CD4-positive, alpha-beta T cell treated with Interleukin-4 for 1 hour (primary cell): ENCODE measurements at regions not wholly inside any gene's neighbourhood (a gene's known extent, or its start where the extent isn't known, plus 50 kb on each side); places are given as distances from the start of the nearest gene placed in this dataset.

ENCODE experiments used
- DNase-seq, 2 donors: peaks; one replicate each; pipeline ENCODE4 v3.0.0-alpha.2; 2020 to 2022

DNA sequence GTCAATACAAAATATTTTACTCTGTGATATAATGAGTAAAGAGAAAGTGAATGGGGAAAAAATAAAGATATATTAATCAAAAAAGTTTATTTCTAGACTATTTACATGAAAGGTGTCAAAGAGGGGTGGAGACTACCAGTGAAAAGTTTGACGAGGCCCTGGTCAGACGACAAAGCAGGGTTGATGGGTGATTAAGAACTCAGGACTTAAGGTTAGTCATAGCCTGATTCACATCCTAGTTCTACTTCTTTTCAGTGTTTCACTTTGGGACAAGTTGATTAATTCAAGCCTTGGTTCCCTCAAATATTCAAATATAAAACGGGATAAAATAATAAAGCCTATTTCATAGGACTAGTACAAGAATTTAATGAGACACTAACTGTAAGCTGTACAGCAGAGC lies 178.2 kb upstream of the HS3ST5 start:
- no peak for DNase-seq

DNA sequence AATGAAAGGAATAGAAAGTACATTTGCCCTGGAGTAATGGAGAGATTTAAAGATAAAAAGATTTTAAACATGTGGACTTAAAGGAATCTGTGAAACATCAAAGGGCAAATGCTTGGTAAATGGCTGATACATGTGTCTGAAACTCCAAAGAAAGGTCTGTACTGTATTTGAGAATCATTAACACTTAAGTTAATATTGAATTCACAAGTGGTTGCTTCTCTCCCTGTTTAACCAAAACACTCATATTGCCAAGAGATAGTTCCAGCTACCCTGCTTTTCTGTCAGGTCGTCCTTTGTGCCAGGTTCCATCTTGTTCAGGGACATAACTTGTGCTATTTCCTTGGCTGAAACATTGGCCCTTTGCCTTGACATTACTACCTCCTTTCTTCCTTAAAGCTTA lies 171.3 kb upstream of the HS3ST5 start:
- no peak for DNase-seq

DNA sequence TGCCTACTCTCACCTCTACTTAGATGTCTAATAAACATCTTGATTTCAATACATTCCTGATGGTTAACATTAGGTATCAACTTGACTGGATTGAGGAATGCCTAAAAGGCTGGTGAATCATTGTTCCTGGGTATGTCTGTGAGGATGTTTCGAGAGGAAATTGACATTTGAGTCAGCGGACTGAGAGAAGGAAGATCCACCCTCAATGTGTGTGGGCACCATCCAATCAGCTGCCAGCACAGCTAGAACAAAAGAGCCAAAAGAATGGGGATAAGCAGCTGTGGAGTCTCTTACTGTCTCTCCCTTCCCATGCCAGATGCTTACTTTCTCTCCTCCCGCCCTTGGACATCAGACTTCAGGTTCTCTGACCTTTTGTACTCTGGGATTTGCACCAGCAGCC lies 128.6 kb upstream of the HS3ST5 start:
- DNase-seq: no peak

DNA sequence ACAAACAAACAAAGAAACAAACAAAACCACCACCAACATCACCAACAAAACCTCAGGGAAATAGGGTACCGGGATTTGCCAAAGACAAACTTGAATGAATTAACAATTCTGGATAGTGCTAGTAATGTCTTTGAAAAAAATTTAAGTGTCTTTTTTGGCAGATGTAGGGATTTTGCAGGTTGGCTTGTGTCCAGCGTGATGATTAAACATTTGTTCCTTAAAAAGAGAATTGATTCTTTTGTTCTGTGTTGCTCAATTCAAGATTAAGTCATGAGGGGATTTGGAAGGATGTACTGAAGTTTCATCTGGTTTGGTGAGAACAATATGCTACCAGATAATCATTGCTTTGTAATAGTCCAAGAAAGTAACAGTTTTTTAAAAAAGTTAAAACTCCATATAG lies 125.1 kb upstream of the HS3ST5 start:
- DNase-seq: no peak

DNA sequence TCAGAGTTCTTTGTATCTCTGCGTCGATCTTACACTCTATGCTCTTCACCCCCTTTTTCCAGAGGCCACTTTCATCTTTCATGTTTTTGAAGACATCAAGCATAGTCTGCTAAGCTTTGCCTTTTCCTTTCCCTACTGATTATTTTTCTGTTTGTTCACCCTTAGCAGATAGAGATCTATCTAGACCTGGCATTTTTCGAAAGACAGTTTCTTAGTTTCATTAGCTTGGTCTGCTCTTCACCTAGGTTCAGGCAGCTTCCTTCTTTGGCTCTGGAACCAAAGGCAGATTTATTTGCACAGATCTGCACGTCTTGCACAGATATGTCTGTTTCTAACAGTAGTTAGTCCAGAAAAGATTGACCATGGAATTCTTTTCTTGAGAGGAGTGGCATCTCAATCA lies 122.7 kb upstream of the HS3ST5 start:
- DNase-seq: no peak

DNA sequence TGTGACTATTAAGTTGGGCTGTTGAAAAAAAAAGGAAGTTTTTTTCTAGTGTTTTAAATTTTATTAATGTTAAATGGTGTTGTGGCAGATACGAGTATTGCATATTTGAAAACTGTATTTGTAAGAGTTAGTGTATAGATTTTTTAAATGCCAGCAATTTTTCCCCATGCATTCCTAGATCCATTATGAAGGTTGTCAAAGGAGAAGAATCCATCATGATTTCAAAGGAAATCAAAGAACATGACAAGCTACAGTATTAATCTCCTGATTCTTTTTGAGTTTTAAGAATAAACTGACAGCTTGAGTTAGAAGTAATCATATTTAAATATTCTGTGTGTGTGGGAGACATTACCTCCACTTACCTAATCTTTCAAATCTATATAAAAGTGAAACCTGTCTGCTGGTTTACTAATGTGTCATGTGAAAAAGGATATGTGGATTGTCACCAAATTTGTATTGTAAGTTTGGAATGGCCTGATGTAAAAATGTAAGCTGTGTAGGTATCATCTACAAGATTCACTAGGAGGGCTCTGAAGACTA lies 111.0 kb upstream of the HS3ST5 start:
- DNase-seq: no peak

DNA sequence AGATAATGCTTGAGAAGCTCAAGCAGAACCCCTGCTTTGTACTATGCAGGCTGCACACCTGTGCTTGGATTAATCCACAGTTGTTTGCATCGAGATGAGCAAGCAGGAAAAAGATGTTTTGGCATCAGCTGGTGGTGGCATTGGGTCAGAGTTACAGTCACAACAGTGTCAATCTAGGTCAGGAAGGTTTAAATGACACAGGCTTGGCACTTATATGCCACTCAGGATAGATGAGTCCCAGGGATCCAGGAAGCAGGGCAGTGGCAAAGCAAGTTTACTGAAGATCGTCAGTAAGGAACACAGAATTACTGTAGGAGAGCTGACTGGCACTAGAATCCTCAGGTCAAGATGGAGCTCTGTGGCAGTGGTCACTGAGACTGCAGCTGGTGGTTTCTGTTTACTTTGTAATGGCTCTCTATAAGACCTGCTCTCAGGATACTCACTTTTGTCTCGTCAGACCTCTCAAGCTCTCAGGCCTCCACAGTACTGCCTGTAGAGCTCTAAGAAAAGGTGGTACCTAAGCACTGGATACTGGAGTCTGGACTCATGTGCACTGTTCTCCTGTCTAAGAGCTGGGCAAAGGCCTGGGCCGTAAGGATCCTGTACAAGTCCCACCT lies 110.1 kb upstream of the HS3ST5 start:
- no peak for DNase-seq

DNA sequence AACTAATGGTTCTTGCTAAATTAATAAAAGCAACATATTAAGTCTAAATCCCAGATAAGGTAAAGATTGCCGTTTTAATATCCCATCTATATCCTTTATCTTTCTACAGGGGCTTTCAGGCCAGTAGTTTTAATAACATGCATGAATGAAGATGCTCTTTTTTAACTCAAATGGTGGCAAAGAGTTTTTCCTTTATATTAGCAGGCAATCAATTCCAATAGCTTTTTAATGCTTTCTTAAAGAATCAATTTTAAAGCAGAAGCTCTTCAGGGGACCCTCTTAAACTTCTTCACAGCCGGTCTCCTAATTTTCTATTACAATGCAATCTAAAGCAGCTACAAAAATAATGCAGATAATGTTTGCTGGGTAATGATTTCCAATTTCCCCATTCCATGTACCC lies 107.8 kb upstream of the HS3ST5 start:
- DNase-seq: no peak

DNA sequence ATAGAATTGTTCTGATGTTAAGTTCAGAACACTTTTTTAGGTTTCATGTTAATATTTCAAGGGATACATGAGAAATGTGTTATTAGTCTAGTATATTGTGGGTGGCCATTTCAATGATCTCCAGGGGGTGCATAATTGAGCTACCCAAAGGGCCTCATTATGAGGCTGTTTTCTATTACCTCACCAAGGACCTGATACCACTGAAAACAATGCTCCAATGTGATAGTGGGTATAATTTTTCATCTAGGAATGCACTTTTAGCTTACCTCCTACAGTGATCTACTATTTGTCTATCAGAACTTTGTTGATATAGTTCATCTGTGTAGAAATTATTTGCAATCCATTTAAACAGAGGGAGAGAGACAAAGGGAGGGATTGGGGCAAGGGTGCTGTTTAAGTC lies 106.8 kb upstream of the HS3ST5 start:
- DNase-seq: no peak

DNA sequence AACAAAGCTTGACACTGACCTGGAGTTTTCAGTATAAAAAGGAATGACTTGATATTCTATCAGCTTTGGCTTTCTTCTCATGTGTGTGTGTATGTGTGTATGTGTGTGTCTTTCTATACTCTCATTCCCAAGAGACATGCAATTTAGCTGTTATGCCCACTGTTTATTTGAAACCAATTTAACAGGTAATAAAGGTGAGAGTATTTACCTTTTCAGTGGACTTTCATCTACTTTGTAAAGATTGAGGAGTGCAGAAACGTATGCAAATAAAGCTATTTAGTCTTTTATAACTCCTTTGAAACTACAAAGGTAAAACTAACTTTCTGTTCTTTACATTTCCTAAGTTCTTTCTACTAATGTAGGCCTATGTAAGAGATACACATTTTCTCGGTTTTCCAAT lies 103.5 kb upstream of the HS3ST5 start:
- DNase-seq: no peak

DNA sequence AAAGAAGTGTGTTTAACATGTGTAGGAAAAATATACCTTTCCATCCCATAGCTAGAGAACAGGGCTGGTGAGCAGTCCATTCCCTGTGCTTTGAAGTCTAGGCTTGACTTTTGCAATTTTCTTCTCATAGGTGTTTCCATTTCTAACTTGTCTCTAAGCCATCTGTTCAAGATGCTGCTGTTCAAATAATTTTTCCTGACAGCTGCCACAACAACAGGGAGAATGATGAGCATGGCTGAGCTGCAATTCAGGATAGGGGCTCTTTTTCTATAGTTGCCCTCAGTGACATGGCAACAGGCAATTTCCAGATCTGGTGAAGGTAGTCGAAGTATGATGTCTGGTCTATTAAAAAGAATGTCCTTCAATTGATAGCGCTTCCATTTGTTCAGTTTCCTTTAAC lies 103.0 kb upstream of the HS3ST5 start:
- DNase-seq: no peak

DNA sequence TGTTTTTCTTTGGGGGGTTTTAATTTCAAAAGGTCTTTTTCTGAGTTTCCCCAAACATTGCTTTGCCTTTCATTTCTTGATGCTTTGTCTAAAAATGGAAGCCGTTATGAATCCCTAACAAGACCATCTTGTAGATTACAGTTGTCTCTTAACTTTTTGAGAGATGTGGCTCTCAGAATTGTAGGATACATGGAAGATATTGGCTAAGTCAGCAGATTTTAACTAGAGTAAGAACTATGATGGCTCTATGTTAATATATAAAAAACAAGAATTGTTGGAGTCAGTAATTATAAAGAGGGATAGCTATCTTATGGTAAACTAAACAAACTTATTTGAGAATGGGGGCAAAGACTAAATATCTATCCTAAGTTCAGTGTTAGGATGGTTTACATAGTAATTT lies 96.6 kb upstream of the HS3ST5 start:
- no peak for DNase-seq

DNA sequence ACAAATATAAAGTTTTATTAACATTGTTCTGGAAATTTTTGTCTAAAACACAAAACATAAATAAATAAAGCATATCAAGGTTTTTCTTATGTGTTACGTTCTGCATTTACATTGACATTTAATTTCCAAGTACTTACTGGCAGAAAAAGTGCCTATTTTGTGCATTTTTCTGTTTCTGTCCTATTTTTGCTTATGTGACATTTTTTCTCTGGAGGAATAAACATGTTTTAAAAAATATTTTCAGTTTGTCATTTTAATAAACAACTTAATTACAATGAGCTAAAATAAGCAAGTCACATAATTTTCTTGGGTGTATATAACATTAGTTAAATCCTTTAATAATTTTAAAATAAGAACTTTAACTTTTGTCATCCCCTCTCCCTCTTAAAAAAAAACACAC lies 94.4 kb upstream of the HS3ST5 start:
- DNase-seq: no peak

DNA sequence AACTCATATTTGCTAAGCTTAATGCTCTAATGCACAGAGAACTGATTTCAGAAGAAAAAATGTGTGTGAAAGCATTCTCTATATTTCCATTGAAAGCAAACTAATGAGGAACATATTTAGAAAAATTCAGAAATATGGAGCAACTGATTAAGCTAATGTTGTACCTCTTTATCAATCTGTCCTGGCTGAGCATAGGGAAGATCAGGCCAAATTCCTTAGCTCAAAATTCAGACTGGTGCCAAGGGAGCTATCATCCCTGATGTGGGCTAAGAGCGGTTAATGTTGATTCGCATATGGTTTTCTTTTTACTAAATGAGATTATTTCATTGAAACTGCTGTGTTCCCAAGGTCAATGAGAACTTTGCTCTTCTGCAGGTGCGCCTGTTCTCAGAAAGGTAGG lies 93.9 kb upstream of the HS3ST5 start:
- no peak for DNase-seq

DNA sequence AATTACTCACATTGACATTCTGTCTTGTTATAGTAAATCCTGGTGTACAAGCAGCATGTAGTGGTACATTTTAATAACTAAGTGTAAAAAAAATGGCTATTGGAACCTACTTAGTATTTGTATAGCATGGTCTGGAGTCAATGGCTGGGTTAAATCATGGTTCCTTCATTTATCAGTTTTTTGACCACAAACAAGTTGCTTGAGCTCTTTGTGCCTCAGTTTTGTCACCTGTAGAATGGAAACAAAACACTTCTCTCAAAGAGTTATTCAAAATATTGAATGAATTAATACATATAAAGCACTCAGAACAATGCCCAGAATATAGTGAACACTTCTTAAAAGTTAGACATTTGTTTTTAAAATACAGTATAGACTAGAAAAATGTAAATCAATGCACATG lies 93.2 kb upstream of the HS3ST5 start:
- no peak for DNase-seq

DNA sequence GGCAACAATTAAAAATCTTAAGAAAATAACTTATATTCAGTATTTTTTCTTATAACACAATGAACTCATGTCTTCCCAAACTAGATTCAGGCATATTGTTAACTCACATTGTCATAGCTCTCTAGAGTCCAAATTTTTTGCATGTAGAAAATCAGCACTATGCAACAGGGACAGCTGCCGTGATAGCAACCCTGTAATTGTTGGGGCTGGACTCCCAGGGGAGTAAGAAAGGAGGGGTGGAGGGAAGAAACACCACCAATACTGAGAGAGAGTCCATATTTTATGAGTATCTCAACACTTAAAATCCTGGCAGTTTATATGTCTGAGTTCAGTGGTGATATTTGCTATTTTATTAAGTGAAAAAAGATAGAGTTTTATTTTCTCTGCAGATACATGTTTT lies 89.6 kb upstream of the HS3ST5 start:
- DNase-seq: no peak

DNA sequence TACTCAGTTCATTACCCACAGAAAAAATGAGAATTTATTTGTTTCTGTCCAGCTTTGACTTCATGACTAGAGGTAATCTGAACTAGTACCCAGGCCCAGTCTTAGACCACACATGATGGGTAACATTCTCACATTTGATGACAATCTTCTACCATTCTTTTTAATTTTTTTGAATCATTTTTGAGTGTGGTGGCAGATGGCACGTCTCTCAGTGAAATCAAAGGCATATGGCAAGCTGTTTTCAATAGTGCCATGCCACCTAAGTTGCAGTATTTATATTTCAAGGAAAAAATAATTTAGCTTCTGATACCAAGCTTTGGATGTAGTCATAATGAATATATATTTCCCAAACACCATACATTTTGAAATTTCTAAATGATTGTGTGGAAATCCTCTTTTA lies 88.8 kb upstream of the HS3ST5 start:
- DNase-seq: no peak

DNA sequence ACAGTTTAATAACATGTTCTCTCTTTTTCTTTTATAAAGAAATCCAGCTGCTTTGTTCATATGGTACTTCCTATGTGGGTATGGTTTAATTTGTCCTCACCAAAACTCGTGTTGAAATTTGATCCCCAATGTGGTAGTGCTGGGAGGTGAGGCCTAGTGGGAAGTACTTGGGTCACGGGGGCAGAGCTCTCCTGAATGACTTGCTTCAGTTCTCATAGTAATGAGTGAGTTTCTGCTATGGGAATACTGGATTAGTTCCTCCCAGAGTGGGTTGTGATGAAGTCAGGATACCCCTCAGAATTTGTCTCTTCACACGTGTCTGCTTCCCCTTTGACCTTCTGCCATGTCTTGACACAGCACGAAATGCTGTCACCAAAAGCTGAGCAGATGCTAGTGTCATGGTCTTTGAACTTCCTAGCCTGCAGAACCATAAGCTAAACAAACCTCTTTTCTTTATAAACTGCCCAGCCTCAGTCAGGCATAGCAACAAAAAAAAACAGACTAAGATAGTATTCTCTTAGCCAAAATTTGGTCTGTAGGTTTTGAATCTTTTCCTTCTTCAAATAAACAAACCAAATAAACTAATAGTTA lies 87.8 kb upstream of the HS3ST5 start:
- no peak for DNase-seq

DNA sequence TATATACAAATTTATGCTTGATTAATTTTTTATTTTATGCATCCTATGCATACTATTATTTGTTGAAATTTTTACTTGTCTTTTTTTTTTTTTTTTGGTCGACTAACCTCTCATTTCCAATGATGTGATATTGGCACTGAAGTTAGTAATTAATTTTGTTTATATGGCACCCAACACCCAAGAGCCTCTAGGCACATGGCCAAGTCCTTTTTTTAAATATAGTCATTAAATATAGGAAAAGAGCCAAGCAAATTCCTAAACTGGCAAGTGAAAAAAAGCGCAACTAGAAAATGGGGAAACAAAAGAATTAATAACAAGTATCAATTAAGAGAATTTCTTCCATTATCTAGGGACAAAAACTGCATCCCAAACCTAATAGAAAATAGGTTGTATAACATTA lies 85.5 kb upstream of the HS3ST5 start:
- no peak for DNase-seq

DNA sequence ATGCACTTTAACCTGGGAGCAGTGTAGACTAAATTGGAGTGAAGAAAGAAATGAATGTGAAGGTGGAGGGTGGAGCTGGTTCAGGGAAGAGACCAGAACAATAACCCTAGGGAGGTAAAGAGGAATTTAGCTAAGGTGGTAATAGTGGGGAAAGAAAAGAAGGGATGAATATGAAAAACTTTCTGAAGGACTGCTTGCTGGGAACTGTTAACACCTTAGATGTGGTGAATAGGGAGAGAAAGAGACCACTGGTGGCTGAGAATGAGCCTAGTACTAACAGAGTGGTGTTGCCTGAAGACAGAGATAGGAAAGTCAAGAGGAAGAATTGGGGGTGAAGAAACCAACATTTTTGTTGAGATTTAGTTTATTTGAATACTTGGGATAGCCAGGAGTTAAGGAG lies 78.4 kb upstream of the HS3ST5 start:
- no peak for DNase-seq

DNA sequence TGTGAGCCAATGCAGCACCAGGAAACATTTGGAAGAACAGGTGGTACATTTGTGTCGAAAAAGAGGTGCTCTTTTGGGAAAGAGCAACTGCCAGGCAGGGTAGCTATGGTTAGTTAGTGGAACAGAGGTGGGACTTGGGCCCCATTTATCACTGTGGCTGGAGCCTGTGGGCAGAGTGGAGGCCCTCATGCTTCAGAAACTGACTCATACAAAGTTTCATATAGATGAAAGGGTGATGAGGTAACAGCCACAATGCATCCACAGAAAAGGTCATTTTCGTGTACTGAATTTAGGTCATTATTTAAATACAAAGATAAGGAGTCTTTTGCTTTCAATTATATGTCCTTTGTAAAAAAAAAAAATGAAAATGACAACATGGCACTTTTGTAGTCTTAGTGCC lies 76.4 kb upstream of the HS3ST5 start:
- no peak for DNase-seq

DNA sequence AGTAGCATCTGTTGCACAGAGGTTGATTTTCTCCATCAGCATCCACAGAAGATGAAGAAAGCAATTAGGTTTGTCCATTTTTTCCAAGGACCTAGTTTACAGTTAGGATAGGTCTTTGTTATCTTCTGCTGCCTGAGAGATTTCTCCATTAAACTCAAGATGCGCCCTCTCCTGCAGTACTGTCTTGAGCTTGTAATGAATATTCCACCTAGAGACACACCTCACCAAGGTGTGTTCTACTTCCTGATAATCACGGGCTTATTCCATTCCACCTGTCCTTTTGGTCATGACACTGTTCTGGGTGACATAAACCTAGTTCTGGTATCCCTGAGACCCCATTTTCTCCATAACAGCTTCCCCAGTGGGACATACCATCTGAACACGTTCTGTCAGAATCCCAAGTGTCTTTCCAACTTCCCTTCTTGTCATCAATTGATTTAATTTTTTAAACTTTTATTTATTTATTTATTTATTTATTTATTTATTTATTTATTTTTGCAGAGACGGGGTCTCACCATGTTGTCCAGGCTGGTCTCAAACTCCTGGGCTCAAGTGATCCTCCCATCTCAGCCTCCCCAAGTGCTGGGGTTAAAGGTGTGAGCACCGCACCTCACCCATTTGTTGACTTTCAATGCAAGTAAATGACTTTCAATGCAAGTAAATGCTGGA lies 75.6 kb upstream of the HS3ST5 start:
- DNase-seq: no peak

DNA sequence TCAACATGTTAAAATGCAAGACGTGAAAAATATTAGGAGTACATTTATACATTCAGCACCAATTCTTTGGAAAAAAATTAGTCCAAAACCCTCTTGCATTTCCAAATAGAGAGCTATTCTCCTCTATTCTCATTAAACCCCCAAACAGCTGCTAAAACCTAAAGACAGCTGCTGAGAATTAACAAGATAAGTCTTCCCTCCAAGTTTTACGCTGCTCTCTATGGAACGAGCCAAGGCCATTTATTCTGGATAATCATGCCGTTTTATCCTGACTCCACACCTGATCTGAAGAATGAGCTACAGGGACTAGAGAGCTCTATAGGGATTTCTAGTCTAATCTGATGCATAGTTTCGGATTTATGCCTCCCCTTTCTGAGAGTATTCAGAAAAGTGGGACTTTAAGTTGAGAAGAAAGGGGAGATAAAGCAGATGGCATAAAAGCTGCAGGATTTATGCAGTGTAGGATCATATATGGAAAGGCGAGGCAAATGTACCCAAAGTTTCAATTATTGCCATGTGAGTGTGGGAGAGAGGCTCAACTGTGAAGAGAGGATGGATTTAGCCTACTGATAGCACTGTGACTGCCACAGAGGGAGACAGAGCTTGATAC lies 64.7 kb upstream of the HS3ST5 start:
- no peak for DNase-seq

DNA sequence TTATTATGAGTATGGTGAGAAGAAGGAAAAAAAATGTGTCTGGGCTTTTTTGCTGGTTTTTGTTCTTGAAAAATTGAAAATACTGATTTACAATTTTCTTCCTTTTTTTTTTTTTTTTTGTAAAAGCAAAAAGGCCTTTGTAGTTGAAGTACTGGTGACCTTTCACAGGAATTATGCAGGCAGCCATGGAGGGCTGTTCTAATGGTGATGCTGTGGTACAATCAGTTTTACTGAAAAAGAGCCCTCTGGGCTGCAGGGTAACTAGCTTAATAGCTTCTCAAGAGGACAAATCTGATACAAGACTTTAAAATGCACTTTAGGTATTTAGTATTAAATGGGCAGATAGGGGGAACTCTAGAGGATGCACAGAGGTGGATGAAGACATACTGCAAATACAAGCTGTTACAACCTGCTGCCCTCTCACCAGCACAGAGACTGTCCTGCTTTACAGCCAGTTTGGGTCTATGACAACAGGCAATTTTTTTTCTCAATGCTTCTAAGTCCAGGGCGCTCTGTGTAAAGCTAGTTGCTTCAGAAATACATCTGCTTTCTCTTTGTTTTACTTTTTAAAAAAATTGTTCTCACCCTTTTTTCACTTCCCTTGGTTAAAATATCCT lies 61.6 kb upstream of the HS3ST5 start:
- DNase-seq: no peak
